HepG2 (cell line): ENCODE measurements at regions not wholly inside any gene's neighbourhood (a gene's known extent, or its start where the extent isn't known, plus 50 kb on each side); places are given as distances from the start of the nearest gene placed in this dataset.

Source experiments
- ATAC-seq: fragments of 200-7000 bp; cut with Tn5 transposase; 3 replicates; pipeline ENCODE4 v1.9.1; 2020; ENCODE audit warnings: mild to moderate bottlenecking, moderate library complexity
- BruUV-seq: library from RNA; stranded (reverse); fragments of 400-500 nt; replicated peaks from 2 replicates; lab custom pipeline; 2021; lab: Mats Ljungman, UMichigan
- CTCF ChIA-PET: fragments of 300-600 bp; formaldehyde crosslinking; extraction: SDS; loops from one replicate; lab custom pipeline; 2021; ENCODE audit warnings: low total read pairs, inconsistent platforms, low intra/inter-chr PET ratio; lab: Yijun Ruan, JAX
- POLR2A ChIA-PET: fragments of 350-600 bp; sonication (Branson Sonifier 250); formaldehyde crosslinking; loops from one replicate; lab custom pipeline; 2020; ENCODE audit warnings: antibody characterized with exemption, inconsistent platforms; lab: Yijun Ruan, JAX
- DNase-seq: peaks from one replicate; pipeline ENCODE4 v3.0.0-alpha.2; 2015; ENCODE audit warnings: low spot score
- FAIRE-seq: peaks from 3 replicates; lab custom pipeline; 2011; peaks lifted over from hg19 to GRCh38; lab: Jason Lieb, UNC
- H2AFZ ChIP-seq: one replicate; pipeline ENCODE4 v1.6.1; 2011; ENCODE audit warnings: low read length, inconsistent platforms
- H3K27ac ChIP-seq: fragments of 300-600 bp; 3 replicates; pipeline ENCODE4 v1.8.0; 2011; ENCODE audit warnings: mixed run types, mild to moderate bottlenecking, mixed read lengths, low read length, inconsistent platforms; ENCODE audit not compliant: insufficient read depth; ENCODE audit errors: extremely low read length
- H3K27me3 ChIP-seq, 2 experiments: fragments of 200-600 bp in 1 of 2; 2 replicates in 1 of 2; 3 replicates in 1 of 2; pipeline versions ENCODE4 v1.6.0 to v1.8.0; 2011; ENCODE audit warnings: low read length in 2 of 2, mild to moderate bottlenecking in 2 of 2, moderate library complexity in 2 of 2, inconsistent platforms in 1 of 2; ENCODE audit not compliant: insufficient read depth in 2 of 2, control insufficient read depth in 1 of 2
- H3K36me3 ChIP-seq, 2 experiments: fragments of 200-600 bp in 1 of 2; replicated peaks in 1 of 2; 2 replicates in 1 of 2; 3 replicates in 1 of 2; pipeline versions ENCODE4 v1.5.1 to v1.8.0; 2011; ENCODE audit warnings: low read length in 2 of 2, inconsistent platforms in 1 of 2; ENCODE audit not compliant: insufficient read depth in 2 of 2, control insufficient read depth in 1 of 2
- H3K4me1 ChIP-seq: 2 replicates; pipeline ENCODE4 v1.5.1; 2012; ENCODE audit warnings: low read length, inconsistent platforms; ENCODE audit not compliant: insufficient read depth
- H3K4me2 ChIP-seq: 2 replicates; pipeline ENCODE4 v1.6.0; 2011; ENCODE audit warnings: low read depth, low read length, inconsistent platforms
- H3K4me3 ChIP-seq, 3 experiments: fragments of 200-600 bp in 1 of 3; sonication (generic), shearing (Covaris generic) in 1 of 3; replicated peaks in 1 of 3; 2 replicates each; pipeline ENCODE4 v1.5.1; 2011 to 2016; ENCODE audit warnings: low read length in 3 of 3, inconsistent platforms in 2 of 3, low read depth in 2 of 3, mild to moderate bottlenecking in 2 of 3, control low read depth in 1 of 3, mixed read lengths in 1 of 3; ENCODE audit not compliant: insufficient read depth in 1 of 3
- H3K79me2 ChIP-seq: one replicate; pipeline ENCODE4 v1.6.1; 2011; ENCODE audit warnings: low read length, inconsistent platforms; ENCODE audit not compliant: insufficient read depth
- H3K9ac ChIP-seq: 2 replicates; pipeline ENCODE4 v1.6.0; 2011; ENCODE audit warnings: mild to moderate bottlenecking, low read depth, low read length, inconsistent platforms; ENCODE audit not compliant: insufficient read depth
- H3K9me3 ChIP-seq: 2 replicates; pipeline ENCODE4 v1.5.1; 2012; ENCODE audit warnings: mild to moderate bottlenecking, low read length
- H4K20me1 ChIP-seq: 2 replicates; pipeline ENCODE4 v1.6.0; 2011; ENCODE audit warnings: inconsistent platforms, mild to moderate bottlenecking, low read length, moderate library complexity; ENCODE audit not compliant: insufficient read depth
- DMAP1 ChIP-seq: IDR thresholded peaks from 2 replicates; pipeline ENCODE4 v1.6.1; 2016
- DR1 ChIP-seq: sonication (generic); formaldehyde crosslinking; IDR thresholded peaks from 2 replicates; pipeline ENCODE4 v1.8.0; 2021; ENCODE audit warnings: mild to moderate bottlenecking, missing genetic modification reagents, inconsistent platforms
- EHMT2 ChIP-seq: fragments of 200-600 bp; sonication (generic); IDR thresholded peaks from 2 replicates; pipeline ENCODE4 v1.7.0; 2017; ENCODE audit warnings: antibody characterized with exemption, low read depth, low read length, borderline replicate concordance
- MIER3 ChIP-seq: IDR thresholded peaks from 2 replicates; pipeline ENCODE4 v1.6.1; 2016; ENCODE audit warnings: missing compliant biosample characterization, borderline replicate concordance
- MXI1 ChIP-seq: IDR thresholded peaks from 3 replicates; pipeline ENCODE4 v1.6.1; 2012; ENCODE audit warnings: low read depth, low read length, inconsistent platforms, borderline replicate concordance
- REPIN1 ChIP-seq: sonication (generic); formaldehyde crosslinking; IDR thresholded peaks from 2 replicates; pipeline ENCODE4 v1.8.0; 2022; ENCODE audit warnings: missing genetic modification reagents, low read depth, mild to moderate bottlenecking, borderline replicate concordance
- SAP130 ChIP-seq: IDR thresholded peaks from 2 replicates; pipeline ENCODE4 v1.6.1; 2016; ENCODE audit warnings: low read depth
- TARDBP ChIP-seq: sonication (generic); formaldehyde crosslinking; IDR thresholded peaks from 2 replicates; pipeline ENCODE4 v1.8.0; 2022; ENCODE audit warnings: mild to moderate bottlenecking, missing genetic modification reagents
- WGBS: methylation state at CpG from one replicate; pipeline ENCODE4 v1.1.6; 2017; ENCODE audit warnings: low lambda C conversion rate; 5-methylcytosine and 5-hydroxymethylcytosine counted together
- in situ Hi-C: cut with HindIII; loops from 2 replicates; pipeline ENCODE4 v1.10.0; 2017; ENCODE audit warnings: low pct_unique_long_range_greater_than_20kb; ENCODE audit not compliant: extremely low pct_ligation_motif_present
- intact Hi-C: fragments of 100-400 bp; cut with micrococcal nuclease; formaldehyde crosslinking; loops from one replicate; pipeline ENCODE4 v1.10.0; 2022; ENCODE audit not compliant: unreplicated experiment
- TF ChIP-seq, protein P1 (sequence below): IDR thresholded peaks from 2 replicates; pipeline ENCODE4 v1.6.1; 2016; ENCODE audit warnings: low read depth
- TF ChIP-seq, protein P2 (sequence below): sonication (generic); formaldehyde crosslinking; IDR thresholded peaks from 2 replicates; pipeline ENCODE4 v1.4.0; 2020; ENCODE audit warnings: missing genetic modification reagents

DNA sequence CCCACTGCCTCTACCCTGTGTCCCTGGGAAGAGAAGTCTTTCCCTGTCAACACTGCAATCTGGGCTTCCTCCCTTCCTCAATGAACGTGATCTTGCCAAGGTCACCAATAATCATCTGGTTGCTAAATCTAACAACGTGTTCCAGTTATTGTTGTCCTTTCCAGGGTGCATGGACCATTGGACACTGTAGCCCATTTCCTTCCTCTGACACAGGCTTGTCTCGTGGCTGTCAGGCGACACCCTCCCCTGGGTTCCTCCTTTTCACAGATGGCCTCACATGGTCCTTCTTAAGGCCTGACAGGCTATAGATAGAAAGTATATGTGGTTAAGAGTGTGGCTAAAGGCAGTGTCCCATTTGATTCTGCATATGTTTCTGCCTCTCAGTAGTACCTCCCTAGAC, 67.7 kb upstream of the STARD13 start:
- TF ChIP-seq REPIN1 (CRISPR knock-in tag) (no peak), SAP130 (peak; percentile 26; the same call in 1 of the 2 replicates), DMAP1 (CRISPR knock-in tag) (no peak), DR1 (CRISPR knock-in tag) (no peak), MIER3 (CRISPR knock-in tag) (no peak), TARDBP (CRISPR knock-in tag) (no peak), MXI1 (peak; percentile 12; the same call in 1 of the 3 replicates), EHMT2 (no peak)
- TF ChIP-seq, protein P1, sequence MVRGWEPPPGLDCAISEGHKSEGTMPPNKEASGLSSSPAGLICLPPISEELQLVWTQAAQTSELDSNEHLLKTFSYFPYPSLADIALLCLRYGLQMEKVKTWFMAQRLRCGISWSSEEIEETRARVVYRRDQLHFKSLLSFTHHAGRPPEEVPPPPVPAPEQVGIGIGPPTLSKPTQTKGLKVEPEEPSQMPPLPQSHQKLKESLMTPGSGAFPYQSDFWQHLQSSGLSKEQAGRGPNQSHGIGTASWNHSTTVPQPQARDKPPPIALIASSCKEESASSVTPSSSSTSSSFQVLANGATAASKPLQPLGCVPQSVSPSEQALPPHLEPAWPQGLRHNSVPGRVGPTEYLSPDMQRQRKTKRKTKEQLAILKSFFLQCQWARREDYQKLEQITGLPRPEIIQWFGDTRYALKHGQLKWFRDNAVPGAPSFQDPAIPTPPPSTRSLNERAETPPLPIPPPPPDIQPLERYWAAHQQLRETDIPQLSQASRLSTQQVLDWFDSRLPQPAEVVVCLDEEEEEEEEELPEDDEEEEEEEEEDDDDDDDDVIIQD (CRISPR knock-in tag), result peak; percentile 67; the same call in 1 of the 2 replicates
- TF ChIP-seq, protein P2, sequence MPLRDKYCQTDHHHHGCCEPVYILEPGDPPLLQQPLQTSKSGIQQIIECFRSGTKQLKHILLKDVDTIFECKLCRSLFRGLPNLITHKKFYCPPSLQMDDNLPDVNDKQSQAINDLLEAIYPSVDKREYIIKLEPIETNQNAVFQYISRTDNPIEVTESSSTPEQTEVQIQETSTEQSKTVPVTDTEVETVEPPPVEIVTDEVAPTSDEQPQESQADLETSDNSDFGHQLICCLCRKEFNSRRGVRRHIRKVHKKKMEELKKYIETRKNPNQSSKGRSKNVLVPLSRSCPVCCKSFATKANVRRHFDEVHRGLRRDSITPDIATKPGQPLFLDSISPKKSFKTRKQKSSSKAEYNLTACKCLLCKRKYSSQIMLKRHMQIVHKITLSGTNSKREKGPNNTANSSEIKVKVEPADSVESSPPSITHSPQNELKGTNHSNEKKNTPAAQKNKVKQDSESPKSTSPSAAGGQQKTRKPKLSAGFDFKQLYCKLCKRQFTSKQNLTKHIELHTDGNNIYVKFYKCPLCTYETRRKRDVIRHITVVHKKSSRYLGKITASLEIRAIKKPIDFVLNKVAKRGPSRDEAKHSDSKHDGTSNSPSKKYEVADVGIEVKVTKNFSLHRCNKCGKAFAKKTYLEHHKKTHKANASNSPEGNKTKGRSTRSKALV, result no peak
- Histone ChIP-seq H3K4me2 (no peak overlapping the region), H2AFZ (no peak overlapping the region), H3K27ac (no peak overlapping the region), H3K9me3 (no peaks in the 10 kb centered on the region), H3K27me3 (no peaks in the 10 kb centered on the region), H3K79me2 (no peaks in the 10 kb centered on the region), H3K36me3 (no peaks in the 10 kb centered on the region), H3K9ac (no peak overlapping the region), H3K4me1 (peaks cover 10% of the 10 kb centered on the region; the same call in 1 of the 2 replicates), H4K20me1 (no peaks in the 10 kb centered on the region), H3K4me3 (no peak overlapping the region)
- DNase-seq, result no peak
- ChIA-PET POLR2A (no interaction called here), CTCF (no interaction called here)
- FAIRE-seq, result no peak
- BruUV-seq, result no TSS peak
- ATAC-seq, result no peak; the same call in 2 of the 3 replicates
- WGBS, result 64% methylated on average over 4 of the region's 4 CpGs
- in situ Hi-C loops (no loop called here), intact Hi-C loops (no loop called here)
